ENCODE measurements at regions not wholly inside any gene's neighbourhood (a gene's known extent, or its start where the extent isn't known, plus 50 kb on each side); places are given as distances from the start of the nearest gene placed in this dataset.
"Not testable (repeated sequence)": the region's sequence is repeated elsewhere in the genome, so short reads cannot be mapped to it uniquely, and the experiment has no call there.

- not testable (repeated sequence) for H3K4me1 Mint-ChIP-seq; H3K9me3 Mint-ChIP-seq; DNase-seq (ENCODE audit: low read depth, low spot score); H3K27me3 Mint-ChIP-seq (ENCODE audit: low read depth); H3K27ac Mint-ChIP-seq (ENCODE audit: unreplicated experiment); H3K4me3 Mint-ChIP-seq; H3K36me3 Mint-ChIP-seq (ENCODE audit: low read depth)
These were observed 76.9 kb upstream of the ZNG1F start for GRCh38 chr9:41266000-41266399.

DNA sequence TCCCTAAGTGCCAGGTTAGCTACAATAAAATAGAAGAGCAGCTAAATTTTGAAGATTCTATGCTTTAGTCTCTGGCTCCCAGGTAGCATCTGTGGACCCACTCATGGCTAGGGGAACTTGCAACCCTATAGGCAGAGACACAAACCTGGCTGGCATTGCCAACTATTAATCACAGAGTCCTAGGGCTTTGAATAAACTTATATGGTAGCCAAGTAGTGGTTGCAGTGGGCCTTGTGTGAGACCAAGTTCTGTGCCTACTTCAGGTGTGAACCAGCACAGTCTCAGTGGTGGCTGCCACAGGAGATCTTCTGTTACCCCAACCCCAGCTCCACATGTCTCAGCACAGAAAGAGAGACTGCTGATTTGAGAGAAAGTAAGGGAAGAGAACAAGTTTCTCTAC lies 62.9 kb upstream of the ZNG1F start:
- not testable (repeated sequence) for H3K9me3 Mint-ChIP-seq; H3K4me1 Mint-ChIP-seq; H3K36me3 Mint-ChIP-seq (ENCODE audit: low read depth); H3K27ac Mint-ChIP-seq (ENCODE audit: unreplicated experiment); H3K27me3 Mint-ChIP-seq (ENCODE audit: low read depth); H3K4me3 Mint-ChIP-seq; DNase-seq (ENCODE audit: low read depth, low spot score)

DNA sequence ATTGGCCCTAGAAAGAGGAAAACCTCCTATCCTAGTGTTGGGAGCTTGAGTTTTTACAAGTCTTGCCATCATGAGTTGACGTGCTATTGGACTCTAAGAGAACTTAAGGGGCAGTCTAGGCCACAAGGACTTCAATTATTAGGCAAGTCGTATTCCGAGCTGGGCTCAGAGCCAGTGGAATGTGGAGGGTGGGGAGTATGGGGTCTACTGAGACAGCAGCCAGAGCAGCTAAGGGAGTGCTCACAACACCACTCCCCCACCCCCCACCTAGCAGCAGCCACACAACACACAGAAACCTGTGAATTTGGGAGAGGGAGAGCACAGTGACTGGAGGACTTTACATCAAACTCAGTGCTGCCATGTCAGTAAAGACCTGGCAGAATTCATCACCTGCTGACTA lies 62.0 kb upstream of the ZNG1F start:
- H3K9me3 Mint-ChIP-seq; H3K27me3 Mint-ChIP-seq (ENCODE audit: low read depth); H3K4me1 Mint-ChIP-seq; H3K36me3 Mint-ChIP-seq (ENCODE audit: low read depth); H3K27ac Mint-ChIP-seq (ENCODE audit: unreplicated experiment); H3K4me3 Mint-ChIP-seq; DNase-seq (ENCODE audit: low read depth, low spot score): not testable (repeated sequence)

DNA sequence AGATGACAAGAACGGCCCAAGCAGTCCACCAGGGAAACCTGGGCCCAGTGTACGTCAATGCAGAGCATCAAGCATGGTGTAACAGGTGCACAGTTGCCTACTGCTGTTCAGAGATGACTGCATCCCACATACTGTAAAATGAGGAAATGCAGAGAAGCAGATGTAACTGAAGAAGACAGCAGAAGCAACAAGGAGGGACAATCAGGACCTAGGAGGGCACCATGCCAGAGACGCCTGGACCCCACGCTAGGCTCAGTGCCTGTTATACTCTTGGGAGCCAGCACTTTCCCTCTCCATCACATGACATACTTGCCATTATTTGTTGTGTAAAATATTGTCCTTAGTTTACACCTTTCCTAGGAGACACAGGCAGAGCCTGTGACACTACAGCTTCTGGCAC lies 57.6 kb upstream of the ZNG1F start:
- DNase-seq (ENCODE audit: low read depth, low spot score); H3K4me3 Mint-ChIP-seq; H3K27me3 Mint-ChIP-seq (ENCODE audit: low read depth); H3K27ac Mint-ChIP-seq (ENCODE audit: unreplicated experiment); H3K9me3 Mint-ChIP-seq; H3K36me3 Mint-ChIP-seq (ENCODE audit: low read depth); H3K4me1 Mint-ChIP-seq: not testable (repeated sequence)

All from neural crest cell (in vitro differentiated cells).